NB4 (cell line): ENCODE measurements at regions not wholly inside any gene's neighbourhood (a gene's known extent, or its start where the extent isn't known, plus 50 kb on each side); places are given as distances from the start of the nearest gene placed in this dataset.

Experiments
- CTCF ChIP-seq: IDR thresholded peaks from one replicate; pipeline ENCODE4 v1.5.1; 2012; ENCODE audit warnings: low read depth, low read length
- MAX ChIP-seq: IDR thresholded peaks from 2 replicates; pipeline ENCODE4 v1.6.1; 2011; ENCODE audit warnings: low read depth, low read length
- POLR2A ChIP-seq: IDR thresholded peaks from 2 replicates; pipeline ENCODE4 v1.6.1; 2011; ENCODE audit warnings: mild to moderate bottlenecking; ENCODE audit not compliant: insufficient read length; ENCODE audit errors: extremely low read depth

- TF ChIP-seq POLR2A (no peak), CTCF (no peak), MAX (no peak)
Measured at GRCh38 chr12:123036466-123037285, 56.2 kb downstream of the ARL6IP4 start.
